ENCODE measurements at regions not wholly inside any gene's neighbourhood (a gene's known extent, or its start where the extent isn't known, plus 50 kb on each side); places are given as distances from the start of the nearest gene placed in this dataset.

GRCh38 chr4:184293552-184293951 lies 75.9 kb upstream of the ENPP6 start:
- ChIA-PET SMC1A (ENCODE audit: uncharacterized antibody, unreplicated experiment) (interaction anchor here (1.0 to 2.2 kb wide), 6 partner anchors 8 to 55 kb away, joined by 4 to 7 read pairs (median 6); no protein-coding TSS in a partner anchor), CTCF (interaction anchor here (0.7 to 15.5 kb wide), 4 partner anchors 14 to 241 kb away, joined by 3 to 348 read pairs (median 4); no protein-coding TSS in a partner anchor), POLR2A (interaction anchor here (0.6 to 2.0 kb wide), 6 partner anchors 8 to 472 kb away, joined by 3 to 6 read pairs (median 3); no protein-coding TSS in a partner anchor), RAD21 (ENCODE audit: unreplicated experiment) (interaction anchor here (0.8 to 1.4 kb wide), 3 partner anchors 10 to 18 kb away, joined by 3 to 5 read pairs (median 4); no protein-coding TSS in a partner anchor)
- Histone ChIP-seq H3K4me3 (no peak overlapping the region), H3K9ac (ENCODE audit: control insufficient read depth, insufficient read depth, low read length) (no peak overlapping the region), H3K36me3 (ENCODE audit: control insufficient read depth in 2 of 2, insufficient read depth in 2 of 2, low read length in 1 of 2) (no peaks in the 10 kb centered on the region), H2AFZ (ENCODE audit: control insufficient read depth, low read depth, low read length) (no peak overlapping the region), H3K9me3 (replicated peaks; ENCODE audit: control insufficient read depth, insufficient read depth, low read length) (no peaks in the 10 kb centered on the region; the same call in 1 of the 3 replicates), H3K4me2 (ENCODE audit: control insufficient read depth, insufficient read depth) (no peak overlapping the region), H3K27ac (ENCODE audit: control insufficient read depth, insufficient read depth) (no peak overlapping the region), H4K20me1 (ENCODE audit: control insufficient read depth, insufficient read depth) (no peaks in the 10 kb centered on the region), H3K27me3 (replicated peaks in 1 of 2; ENCODE audit: control insufficient read depth in 2 of 2, insufficient read depth in 2 of 2, low read length in 1 of 2) (no peaks in the 10 kb centered on the region), H3K4me1 (ENCODE audit: control insufficient read depth, insufficient read depth, low read length) (peaks cover 30% of the 10 kb centered on the region), H3K79me2 (ENCODE audit: control insufficient read depth, insufficient read depth, low read length) (peaks cover 2% of the 10 kb centered on the region; the same call in 1 of the 2 replicates)
- FAIRE-seq (no peak), DNase-seq (ENCODE audit: low read depth, low spot score) (no peak), ATAC-seq (0 out of 3 replicates have a peak, but pooled peaks have one; percentile 4)
- WGBS (ENCODE audit: insufficient coverage, insufficient replicate concordance, low lambda C conversion rate, missing lambda C conversion rate): 60% methylated on average over 6 of the region's 6 CpGs
- in situ Hi-C loops (cut with MboI): no loop called here
- TF ChIP-seq E2F4 (IDR thresholded peaks at IDR 0.05; ENCODE audit: low read depth, low read length): no peak
- TF ChIP-seq BHLHE40 (IDR thresholded peaks at IDR 0.05; ENCODE audit: borderline replicate concordance in 1 of 2, low read depth in 2 of 2, low read length in 1 of 2): no peak
- TF ChIP-seq SMARCA5 (IDR thresholded peaks at IDR 0.05): no peak
- TF ChIP-seq BCLAF1 (IDR thresholded peaks at IDR 0.05): no peak
- TF ChIP-seq FOXM1 (IDR thresholded peaks at IDR 0.05; ENCODE audit: low read depth, low read length): no peak
- peak; percentile 27; the same call in 1 of the 2 replicates for TF ChIP-seq SPI1 (IDR thresholded peaks at IDR 0.05; ENCODE audit: borderline replicate concordance, insufficient read depth, low read depth, low read length)
- no peak for TF ChIP-seq REST (IDR thresholded peaks at IDR 0.05; ENCODE audit: low read depth, low read length)
- peak; percentile 26; the same call in 1 of the 2 replicates for TF ChIP-seq ZNF384 (IDR thresholded peaks at IDR 0.05; ENCODE audit: borderline replicate concordance, low read depth, low read length)
- no TSS peak for BruUV-seq (replicated peaks)
- intact Hi-C loops (cut with micrococcal nuclease; ENCODE audit: unreplicated experiment): no loop called here
